ENCODE measurements at regions not wholly inside any gene's neighbourhood (a gene's known extent, or its start where the extent isn't known, plus 50 kb on each side); places are given as distances from the start of the nearest gene placed in this dataset.
"Not testable (repeated sequence)": the region's sequence is repeated elsewhere in the genome, so short reads cannot be mapped to it uniquely, and the experiment has no call there.

DNA sequence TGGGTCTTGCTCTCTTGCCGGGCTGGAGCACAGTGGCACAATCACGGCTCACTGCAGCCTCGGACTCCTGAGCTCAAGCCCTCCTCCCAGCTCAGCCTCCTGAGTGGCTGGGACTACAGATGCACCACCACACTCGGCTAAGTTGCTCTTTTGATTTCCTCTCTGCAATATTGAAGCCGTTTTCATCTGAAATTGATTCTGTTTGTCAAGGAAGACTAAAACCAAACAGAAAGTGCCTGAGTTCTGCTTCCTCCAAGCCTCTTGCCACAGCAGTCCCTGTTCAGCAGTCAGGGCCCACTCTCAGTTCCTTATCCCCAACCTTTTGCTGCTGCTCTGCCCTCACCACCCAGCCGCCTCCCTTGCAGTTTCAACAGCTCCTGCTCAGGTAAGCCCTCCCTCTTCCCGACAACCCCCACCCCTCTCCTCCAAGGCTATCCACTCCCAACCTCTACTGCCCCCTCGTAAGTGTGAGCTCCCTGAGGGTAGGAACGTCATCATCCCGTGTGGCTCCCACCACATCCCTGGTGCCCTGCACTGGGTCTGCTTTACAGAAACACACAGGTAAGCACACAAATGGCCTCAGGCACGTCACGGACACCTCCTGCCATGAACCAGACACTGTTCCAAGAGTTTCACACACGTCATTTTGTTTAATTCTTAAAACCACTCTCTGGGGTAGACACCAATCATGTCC is 70.7 kb upstream of the TAB2 start:
- no peak for DNase-seq

DNA sequence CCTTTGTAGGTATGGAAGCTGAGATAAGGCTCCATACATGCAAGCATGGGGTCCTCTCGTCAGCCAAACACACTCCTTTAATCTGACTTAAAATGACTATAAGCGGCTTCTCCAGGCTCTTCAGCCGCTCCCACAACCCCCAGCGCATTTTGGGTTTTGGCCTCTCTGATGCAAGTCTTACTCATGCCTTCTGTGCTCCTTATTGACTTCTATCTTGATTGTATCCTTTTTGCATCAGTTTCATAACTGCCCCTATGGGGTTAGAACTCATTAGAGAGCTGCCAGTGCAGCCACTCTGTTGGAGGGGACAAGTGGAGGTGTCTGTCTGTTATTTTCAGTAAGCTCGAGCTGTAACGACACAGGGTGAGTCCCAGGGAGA is 70.1 kb upstream of the TAB2 start:
- DNase-seq, result peak; percentile 37

GRCh38 chr6:149248263-149248662 is 69.2 kb upstream of the TAB2 start:
- DNase-seq, result not testable (repeated sequence)

GRCh38 chr6:149248693-149249369 is 68.7 kb upstream of the TAB2 start:
- peak; percentile 64 for DNase-seq

- no peak for DNase-seq
Observed at GRCh38 chr6:149249370-149250357, 67.8 kb upstream of the TAB2 start.

- DNase-seq, result no peak
Observed at GRCh38 chr6:149250951-149251350, 66.6 kb upstream of the TAB2 start.

DNA sequence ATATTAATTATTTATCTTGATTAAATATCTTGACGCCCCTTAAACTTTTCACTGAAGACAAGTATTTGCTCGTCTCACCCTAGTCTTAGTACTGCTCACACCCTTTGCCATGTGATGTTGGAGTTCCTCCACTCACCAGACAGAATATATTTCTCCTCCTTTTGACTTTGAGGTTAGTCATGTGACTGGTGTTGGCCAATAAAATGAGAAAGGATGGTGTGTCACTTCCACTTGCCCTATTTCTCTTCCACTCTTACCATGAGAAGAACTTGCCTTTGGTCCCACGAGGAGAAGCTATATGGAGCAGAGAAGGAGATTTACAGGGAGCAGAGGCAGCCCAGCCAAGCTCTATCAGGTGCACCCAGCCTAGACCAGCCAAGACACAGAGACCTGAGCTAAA is 64.9 kb upstream of the TAB2 start:
- DNase-seq, result no peak

DNA sequence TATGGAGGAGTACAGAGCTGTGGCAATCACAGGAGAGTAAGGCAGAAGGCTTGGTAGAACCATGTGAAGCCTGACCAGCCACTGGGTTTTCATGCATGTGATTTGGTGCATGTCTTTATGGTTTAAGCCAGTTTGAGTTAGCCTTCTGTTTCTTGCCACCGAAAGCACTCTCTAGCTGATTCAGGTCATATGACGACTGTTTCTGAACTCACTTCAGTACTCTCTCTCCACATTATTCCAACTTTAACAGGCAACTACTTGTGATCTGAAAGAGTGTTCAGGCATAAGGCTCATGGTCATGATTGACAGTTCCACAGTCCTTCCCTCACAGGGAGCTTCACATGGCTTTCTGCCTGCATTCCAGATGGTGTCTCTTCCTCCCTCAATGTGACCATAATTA is 63.3 kb upstream of the TAB2 start:
- DNase-seq, result no peak

DNA sequence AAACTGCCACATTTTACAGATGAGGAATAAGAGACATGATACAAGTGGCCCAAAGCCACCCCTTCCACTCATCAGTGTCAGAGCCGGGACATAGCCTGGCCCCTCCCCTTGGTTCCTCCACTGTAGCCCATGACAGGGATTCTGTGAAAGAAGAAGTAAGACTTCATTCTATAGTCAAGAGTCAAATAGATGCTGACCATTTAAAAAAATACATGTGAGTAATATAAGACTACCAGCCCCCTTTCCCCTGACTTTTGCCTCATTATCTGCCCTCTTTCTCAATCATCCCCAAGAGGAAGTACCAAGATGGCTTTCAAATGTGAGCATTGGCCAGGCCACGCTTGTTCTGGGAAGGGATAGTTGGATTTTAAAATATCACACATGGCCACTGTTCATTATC is 57.8 kb upstream of the TAB2 start:
- no peak for DNase-seq

DNA sequence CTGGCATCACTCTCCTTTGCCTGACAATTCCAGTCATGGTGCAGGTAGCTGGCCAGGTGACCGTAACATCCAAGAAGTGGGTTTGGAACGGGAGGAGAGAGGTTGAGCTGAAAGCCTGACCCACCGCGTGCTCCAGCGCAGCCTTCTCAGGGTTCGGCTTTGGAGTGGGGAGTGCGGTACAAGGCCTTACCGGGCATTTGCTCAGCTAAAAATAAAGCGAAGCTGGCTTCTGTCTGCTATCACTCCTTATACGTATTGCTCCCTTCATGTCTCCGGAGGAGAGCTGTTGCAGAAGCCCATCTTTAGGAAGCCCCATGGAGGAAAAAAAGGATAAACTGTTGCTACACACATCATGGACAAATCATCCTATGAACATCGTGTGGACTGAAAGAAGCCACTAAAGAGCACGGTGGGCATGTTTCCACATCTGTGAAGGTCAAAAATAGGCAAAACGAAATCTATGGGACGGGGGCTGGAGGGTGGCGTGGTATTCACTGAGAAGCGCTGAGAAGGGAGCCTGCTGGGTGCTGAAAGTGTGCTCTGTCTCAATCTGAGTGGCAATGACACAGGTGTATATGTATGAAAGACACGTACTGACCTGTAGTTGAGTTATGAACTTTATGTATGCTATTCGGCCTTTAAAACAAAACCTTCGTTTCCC is 57.2 kb upstream of the TAB2 start:
- no peak for DNase-seq

DNA sequence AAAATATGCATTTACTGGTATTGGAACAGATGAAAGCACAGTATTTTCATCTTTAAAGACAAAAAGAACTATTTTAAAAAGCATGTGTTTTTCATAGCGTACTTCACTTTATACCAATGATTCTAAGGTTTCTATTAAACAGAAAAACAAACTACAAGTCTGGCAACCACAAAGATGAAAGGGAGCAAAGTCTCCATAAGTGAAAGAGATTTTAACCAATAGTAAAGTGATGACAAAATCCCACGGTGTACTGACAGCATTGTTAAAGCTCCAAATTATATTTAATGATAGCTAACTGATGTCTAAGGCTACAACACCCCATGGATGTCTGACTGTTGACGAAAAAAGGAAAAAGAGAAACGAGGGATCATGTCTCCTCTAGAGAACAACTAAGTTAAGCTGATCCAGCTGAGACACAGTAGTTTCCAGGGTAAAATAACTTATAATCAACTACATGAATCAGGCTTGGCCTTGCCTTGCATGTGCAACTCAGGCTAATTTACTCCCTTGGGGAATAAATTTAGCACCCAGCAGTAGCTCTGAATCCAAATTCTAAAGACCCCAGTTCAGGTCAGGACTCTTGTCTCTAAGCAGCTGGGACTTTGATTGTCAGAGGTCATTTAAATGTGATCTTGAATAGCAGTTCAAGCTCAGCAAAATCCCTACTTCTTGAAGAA is 56.0 kb upstream of the TAB2 start:
- DNase-seq, result no peak

DNA sequence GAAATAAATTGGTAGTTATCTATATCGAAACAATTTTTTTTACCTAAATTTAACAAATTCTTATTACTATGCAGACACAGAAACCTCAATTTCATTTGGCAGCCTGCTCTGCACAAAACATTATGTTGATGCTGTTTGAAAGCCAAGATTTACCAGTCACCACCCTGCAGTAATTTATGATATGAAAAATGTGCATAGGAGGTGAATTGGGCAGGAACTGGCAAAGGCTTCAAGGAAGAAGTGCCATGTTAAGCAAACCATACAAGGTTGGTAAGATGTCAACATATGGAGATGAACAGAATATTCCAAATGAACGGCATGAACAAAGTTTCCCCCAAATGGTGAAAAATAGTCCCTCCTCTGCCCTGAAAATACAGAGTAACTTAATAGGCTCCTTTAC is 54.2 kb upstream of the TAB2 start:
- DNase-seq, result no peak

- no peak for DNase-seq
Observed at GRCh38 chr6:149264629-149265028, 52.9 kb upstream of the TAB2 start.

DNA sequence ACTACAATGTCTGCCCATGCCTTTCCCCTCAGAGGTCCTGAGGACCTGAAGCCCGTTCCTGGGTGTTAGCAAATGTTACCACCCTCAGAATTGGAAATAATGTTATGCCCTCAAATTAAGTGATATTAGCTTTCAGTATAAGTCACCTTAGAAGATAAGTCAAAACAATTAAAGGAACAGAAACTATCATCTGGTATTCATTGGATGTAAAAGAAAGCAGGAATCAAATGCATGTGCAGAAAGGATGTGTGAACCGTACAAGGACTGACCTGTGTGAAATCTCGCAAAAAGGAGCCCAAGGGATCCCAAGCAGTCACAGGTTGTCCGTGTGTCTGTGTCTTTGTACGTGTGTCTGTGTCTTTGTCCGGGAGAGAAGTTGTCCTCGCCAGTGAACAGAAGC is 51.6 kb upstream of the TAB2 start:
- no peak for DNase-seq

GRCh38 chr6:149266659-149267058 is 50.9 kb upstream of the TAB2 start:
- no peak for DNase-seq

GRCh38 chr6:149267072-149267471 is 50.4 kb upstream of the TAB2 start:
- no peak for DNase-seq

DNA sequence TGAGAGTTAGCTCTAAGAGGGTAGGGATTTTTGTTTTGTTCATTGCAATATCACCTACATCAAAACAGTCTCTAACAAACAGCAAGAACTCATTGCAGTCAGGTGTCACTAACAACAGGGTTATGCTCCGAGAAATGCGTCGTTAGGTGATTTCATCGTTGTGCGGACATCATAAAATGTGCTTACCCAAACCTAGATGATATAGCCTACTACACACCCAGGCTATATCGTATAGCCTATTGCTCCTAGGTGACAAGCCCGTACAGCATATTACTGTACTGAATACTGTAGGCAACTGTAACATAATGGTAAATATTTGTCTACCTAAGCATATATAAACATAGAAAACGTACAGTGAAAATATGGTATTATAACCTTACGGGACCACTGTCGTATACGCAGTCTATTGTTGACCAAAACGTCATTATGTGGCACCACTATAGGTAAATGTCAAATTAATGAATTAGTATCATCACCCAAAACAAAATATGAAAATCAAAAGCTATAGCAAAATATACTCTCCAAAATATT is 49.9 kb upstream of the TAB2 start:
- no peak for DNase-seq
